WTC11 (cell line): ENCODE measurements at regions not wholly inside any gene's neighbourhood (a gene's known extent, or its start where the extent isn't known, plus 50 kb on each side); places are given as distances from the start of the nearest gene placed in this dataset.

ENCODE experiments used
- ATAC-seq: fragments of 200-7000 bp; cut with Tn5 transposase; 2 replicates; pipeline ENCODE4 v1.10.0; 2021; ENCODE audit warnings: mild to moderate bottlenecking, moderate library complexity
- CTCF ChIA-PET: fragments of 300-600 bp; sonication (Branson Sonifier 250); formaldehyde crosslinking; loops from one replicate; lab custom pipeline; 2021; ENCODE audit warnings: antibody characterized with exemption; lab: Charles Lee
- POLR2A ChIA-PET: fragments of 350-600 bp; sonication (Branson Sonifier 250); formaldehyde crosslinking; loops from one replicate; lab custom pipeline; 2021; ENCODE audit warnings: antibody characterized with exemption; lab: Charles Lee
- DNase-seq: peaks from one replicate; pipeline ENCODE4 v3.0.0; 2021; ENCODE audit warnings: low spot score
- H3K27ac Mint-ChIP-seq: 2 replicates; pipeline ENCODE4 v1.8.0; 2021; ENCODE audit warnings: mixed read lengths
- H3K27me3 Mint-ChIP-seq: 2 replicates; pipeline ENCODE4 v1.8.0; 2021; ENCODE audit warnings: low read depth, mild to moderate bottlenecking, moderate library complexity, mixed read lengths
- H3K36me3 Mint-ChIP-seq: 2 replicates; pipeline ENCODE4 v1.8.0; 2021; ENCODE audit warnings: mixed read lengths
- H3K4me1 Mint-ChIP-seq: 2 replicates; pipeline ENCODE4 v1.8.0; 2022; ENCODE audit warnings: mixed read lengths
- H3K4me3 Mint-ChIP-seq: 2 replicates; pipeline ENCODE4 v1.8.0; 2021; ENCODE audit warnings: mild to moderate bottlenecking, moderate library complexity, mixed read lengths
- H3K9me3 Mint-ChIP-seq: 2 replicates; pipeline ENCODE4 v1.8.0; 2021; ENCODE audit warnings: mixed read lengths
- CREM ChIP-seq: sonication (generic); formaldehyde crosslinking; IDR thresholded peaks from 2 replicates; pipeline ENCODE4 v1.8.1; 2022; ENCODE audit warnings: mild to moderate bottlenecking, missing genetic modification reagents, moderate library complexity
- EMX1 ChIP-seq: fragments of 250-450 bp; sonication (Bioruptor Pico); IDR thresholded peaks from 2 replicates; pipeline ENCODE4 v1.8.0; 2021; ENCODE audit warnings: mild to moderate bottlenecking
- FOXP1 ChIP-seq: sonication (generic); formaldehyde crosslinking; IDR thresholded peaks from 2 replicates; pipeline ENCODE4 v1.8.0; 2022; ENCODE audit warnings: missing genetic modification reagents, mild to moderate bottlenecking, moderate library complexity, borderline replicate concordance
- GABPB1 ChIP-seq: sonication (generic); formaldehyde crosslinking; IDR thresholded peaks from 2 replicates; pipeline ENCODE4 v1.8.1; 2023; ENCODE audit warnings: mild to moderate bottlenecking, missing genetic modification reagents
- HMGA2 ChIP-seq: fragments of 250-450 bp; sonication (Bioruptor Pico); IDR thresholded peaks from 2 replicates; pipeline ENCODE4 v1.4.0; 2021; ENCODE audit warnings: mild to moderate bottlenecking, moderate library complexity
- NFYB ChIP-seq: sonication (generic); formaldehyde crosslinking; conservative IDR thresholded peaks from 2 replicates; pipeline ENCODE4 v1.8.0; 2022; ENCODE audit warnings: low read depth, missing genetic modification reagents
- NR3C1 ChIP-seq: sonication (generic); formaldehyde crosslinking; conservative IDR thresholded peaks from 2 replicates; pipeline ENCODE4 v1.8.1; 2023; ENCODE audit warnings: low read depth, mild to moderate bottlenecking, missing genetic modification reagents
- RORB ChIP-seq: fragments of 250-450 bp; sonication (Bioruptor Pico); IDR thresholded peaks from 2 replicates; pipeline ENCODE4 v1.9.0; 2021; ENCODE audit warnings: mild to moderate bottlenecking
- USF2 ChIP-seq: sonication (generic); formaldehyde crosslinking; IDR thresholded peaks from 2 replicates; pipeline ENCODE4 v1.8.1; 2023; ENCODE audit warnings: mild to moderate bottlenecking, missing genetic modification reagents, moderate library complexity
- ZNF281 ChIP-seq: sonication (generic); formaldehyde crosslinking; IDR thresholded peaks from 2 replicates; pipeline ENCODE4 v1.8.0; 2023; ENCODE audit warnings: mild to moderate bottlenecking, missing genetic modification reagents
- TF ChIP-seq, protein P1 (sequence below): fragments of 250-450 bp; sonication (Bioruptor Pico); IDR thresholded peaks from 2 replicates; pipeline ENCODE4 v1.9.0; 2021; ENCODE audit warnings: mild to moderate bottlenecking
- TF ChIP-seq, protein P2 (sequence below): fragments of 250-450 bp; sonication (Bioruptor Pico); conservative IDR thresholded peaks from 2 replicates; pipeline ENCODE4 v1.9.0; 2021; ENCODE audit warnings: mild to moderate bottlenecking
- TF ChIP-seq, protein P3 (sequence below): fragments of 250-450 bp; sonication (Bioruptor Pico); IDR thresholded peaks from 2 replicates; pipeline ENCODE4 v1.9.0; 2021; ENCODE audit warnings: mild to moderate bottlenecking, borderline replicate concordance
- TF ChIP-seq, protein P4 (sequence below): sonication (generic); formaldehyde crosslinking; conservative IDR thresholded peaks from 2 replicates; pipeline ENCODE4 v1.8.1; 2022; ENCODE audit warnings: mild to moderate bottlenecking, missing genetic modification reagents
- TF ChIP-seq, protein P5 (sequence below): sonication (generic); formaldehyde crosslinking; IDR thresholded peaks from 2 replicates; pipeline ENCODE4 v1.8.1; 2023; ENCODE audit warnings: mild to moderate bottlenecking, missing genetic modification reagents, moderate library complexity
- TF ChIP-seq, protein P6 (sequence below): sonication (generic); formaldehyde crosslinking; IDR thresholded peaks from 2 replicates; pipeline ENCODE4 v1.8.0; 2022; ENCODE audit warnings: mild to moderate bottlenecking, missing genetic modification reagents

DNA sequence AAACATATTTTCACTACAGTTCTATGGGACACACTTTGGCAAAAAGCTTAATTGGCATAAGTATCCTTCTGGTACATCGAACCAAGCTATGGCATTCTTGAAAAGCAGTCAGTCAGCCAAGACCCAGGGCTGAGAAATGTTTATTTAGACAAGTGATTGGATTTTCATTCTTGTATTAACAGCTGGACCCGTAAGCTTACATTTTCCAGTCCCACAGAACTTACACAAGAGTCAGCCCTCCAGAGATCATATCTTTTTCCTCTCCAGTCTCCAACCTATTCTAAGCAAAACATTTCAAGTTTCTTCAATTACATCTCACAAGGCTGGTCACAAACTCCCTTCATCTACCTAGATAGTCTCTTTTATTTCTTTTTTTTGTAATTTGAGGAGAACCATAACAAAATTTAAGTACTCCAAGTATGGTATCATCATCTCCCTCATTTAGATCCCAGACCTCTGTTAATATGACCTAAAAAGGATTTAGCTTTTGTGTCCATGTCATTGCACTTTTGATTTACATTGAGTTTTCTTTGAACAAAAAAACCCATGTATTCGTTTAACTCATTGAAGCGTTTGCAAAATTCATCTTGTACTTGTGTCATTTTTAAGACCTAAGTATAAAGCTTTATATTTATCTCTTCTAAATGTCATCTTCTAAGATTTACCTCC lies 67.9 kb upstream of the GRK3 start (continued):
- TF ChIP-seq, protein P1, sequence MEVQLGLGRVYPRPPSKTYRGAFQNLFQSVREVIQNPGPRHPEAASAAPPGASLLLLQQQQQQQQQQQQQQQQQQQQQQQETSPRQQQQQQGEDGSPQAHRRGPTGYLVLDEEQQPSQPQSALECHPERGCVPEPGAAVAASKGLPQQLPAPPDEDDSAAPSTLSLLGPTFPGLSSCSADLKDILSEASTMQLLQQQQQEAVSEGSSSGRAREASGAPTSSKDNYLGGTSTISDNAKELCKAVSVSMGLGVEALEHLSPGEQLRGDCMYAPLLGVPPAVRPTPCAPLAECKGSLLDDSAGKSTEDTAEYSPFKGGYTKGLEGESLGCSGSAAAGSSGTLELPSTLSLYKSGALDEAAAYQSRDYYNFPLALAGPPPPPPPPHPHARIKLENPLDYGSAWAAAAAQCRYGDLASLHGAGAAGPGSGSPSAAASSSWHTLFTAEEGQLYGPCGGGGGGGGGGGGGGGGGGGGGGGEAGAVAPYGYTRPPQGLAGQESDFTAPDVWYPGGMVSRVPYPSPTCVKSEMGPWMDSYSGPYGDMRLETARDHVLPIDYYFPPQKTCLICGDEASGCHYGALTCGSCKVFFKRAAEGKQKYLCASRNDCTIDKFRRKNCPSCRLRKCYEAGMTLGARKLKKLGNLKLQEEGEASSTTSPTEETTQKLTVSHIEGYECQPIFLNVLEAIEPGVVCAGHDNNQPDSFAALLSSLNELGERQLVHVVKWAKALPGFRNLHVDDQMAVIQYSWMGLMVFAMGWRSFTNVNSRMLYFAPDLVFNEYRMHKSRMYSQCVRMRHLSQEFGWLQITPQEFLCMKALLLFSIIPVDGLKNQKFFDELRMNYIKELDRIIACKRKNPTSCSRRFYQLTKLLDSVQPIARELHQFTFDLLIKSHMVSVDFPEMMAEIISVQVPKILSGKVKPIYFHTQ (CRISPR knock-in tag), result no peak
- TF ChIP-seq, all 79 proteins: peak for 0

DNA sequence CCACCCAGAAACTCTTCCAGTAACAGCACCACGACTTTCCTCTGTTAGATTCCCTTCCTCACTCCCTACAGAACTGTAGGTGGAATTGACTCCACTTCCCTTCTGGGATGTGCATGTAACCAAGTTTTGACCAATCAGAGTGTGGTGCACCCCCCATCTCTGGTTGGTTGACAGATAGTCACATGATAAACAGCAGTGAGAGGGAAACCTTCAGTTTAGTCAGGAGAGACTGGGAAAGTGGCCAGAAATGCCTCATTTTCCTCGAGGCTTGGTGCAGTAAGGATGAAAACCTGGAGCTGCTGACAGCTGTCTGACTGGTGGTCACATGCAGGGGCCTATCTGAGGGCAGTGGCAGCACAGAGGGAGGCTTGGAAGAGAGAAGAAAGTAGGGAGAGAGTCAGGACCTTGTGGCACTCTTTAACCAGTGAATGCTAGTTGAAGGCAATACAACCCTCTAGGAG lies 67.3 kb upstream of the GRK3 start:
- DNase-seq, result no peak
- no peaks in the 10 kb centered on the region for H3K36me3 Mint-ChIP-seq
- H3K9me3 Mint-ChIP-seq, result no peaks in the 10 kb centered on the region
- peaks cover 11% of the 10 kb centered on the region for H3K4me1 Mint-ChIP-seq
- CTCF ChIA-PET, result no interaction called here
- H3K27me3 Mint-ChIP-seq, result no peaks in the 10 kb centered on the region
- TF ChIP-seq, protein P2, sequence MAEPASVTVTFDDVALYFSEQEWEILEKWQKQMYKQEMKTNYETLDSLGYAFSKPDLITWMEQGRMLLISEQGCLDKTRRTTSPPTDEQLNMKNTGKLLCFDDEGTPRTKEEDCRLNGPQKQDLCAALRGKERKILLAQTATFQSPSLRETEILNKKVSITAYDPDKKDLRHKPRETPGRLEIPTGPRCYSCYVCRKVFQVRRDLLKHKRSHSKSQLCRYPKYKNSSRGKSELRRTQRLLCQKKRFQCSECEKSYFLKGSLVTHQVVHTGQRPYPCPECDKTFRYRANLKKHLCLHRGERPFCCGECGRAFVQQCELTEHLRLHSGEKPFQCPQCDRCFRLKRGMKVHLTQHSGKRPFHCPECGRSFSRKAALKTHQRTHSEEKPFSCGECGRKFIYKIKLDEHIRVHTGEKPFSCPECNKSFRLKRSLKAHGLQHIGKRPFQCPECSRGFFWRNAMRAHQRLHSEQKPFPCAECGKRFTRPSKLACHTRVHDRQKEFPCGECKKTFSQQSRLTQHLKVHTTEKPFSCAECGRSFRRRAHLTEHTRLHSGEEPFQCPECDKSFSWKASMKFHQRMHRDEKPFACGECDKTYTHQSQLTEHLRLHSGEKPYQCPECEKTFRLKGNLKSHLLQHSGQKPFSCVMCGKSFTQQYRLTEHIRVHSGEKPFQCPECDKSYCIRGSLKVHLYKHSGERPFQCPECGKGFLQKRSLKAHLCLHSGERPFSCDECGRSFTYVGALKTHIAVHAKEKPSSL (CRISPR knock-in tag), result no peak
- TF ChIP-seq, protein P3, sequence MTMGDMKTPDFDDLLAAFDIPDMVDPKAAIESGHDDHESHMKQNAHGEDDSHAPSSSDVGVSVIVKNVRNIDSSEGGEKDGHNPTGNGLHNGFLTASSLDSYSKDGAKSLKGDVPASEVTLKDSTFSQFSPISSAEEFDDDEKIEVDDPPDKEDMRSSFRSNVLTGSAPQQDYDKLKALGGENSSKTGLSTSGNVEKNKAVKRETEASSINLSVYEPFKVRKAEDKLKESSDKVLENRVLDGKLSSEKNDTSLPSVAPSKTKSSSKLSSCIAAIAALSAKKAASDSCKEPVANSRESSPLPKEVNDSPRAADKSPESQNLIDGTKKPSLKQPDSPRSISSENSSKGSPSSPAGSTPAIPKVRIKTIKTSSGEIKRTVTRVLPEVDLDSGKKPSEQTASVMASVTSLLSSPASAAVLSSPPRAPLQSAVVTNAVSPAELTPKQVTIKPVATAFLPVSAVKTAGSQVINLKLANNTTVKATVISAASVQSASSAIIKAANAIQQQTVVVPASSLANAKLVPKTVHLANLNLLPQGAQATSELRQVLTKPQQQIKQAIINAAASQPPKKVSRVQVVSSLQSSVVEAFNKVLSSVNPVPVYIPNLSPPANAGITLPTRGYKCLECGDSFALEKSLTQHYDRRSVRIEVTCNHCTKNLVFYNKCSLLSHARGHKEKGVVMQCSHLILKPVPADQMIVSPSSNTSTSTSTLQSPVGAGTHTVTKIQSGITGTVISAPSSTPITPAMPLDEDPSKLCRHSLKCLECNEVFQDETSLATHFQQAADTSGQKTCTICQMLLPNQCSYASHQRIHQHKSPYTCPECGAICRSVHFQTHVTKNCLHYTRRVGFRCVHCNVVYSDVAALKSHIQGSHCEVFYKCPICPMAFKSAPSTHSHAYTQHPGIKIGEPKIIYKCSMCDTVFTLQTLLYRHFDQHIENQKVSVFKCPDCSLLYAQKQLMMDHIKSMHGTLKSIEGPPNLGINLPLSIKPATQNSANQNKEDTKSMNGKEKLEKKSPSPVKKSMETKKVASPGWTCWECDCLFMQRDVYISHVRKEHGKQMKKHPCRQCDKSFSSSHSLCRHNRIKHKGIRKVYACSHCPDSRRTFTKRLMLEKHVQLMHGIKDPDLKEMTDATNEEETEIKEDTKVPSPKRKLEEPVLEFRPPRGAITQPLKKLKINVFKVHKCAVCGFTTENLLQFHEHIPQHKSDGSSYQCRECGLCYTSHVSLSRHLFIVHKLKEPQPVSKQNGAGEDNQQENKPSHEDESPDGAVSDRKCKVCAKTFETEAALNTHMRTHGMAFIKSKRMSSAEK (CRISPR knock-in tag), result no peak
- TF ChIP-seq RORB (CRISPR knock-in tag), result no peak
- TF ChIP-seq USF2 (CRISPR knock-in tag), result no peak
- peak; percentile 15; the same call in 1 of the 2 replicates for TF ChIP-seq NFYB (CRISPR knock-in tag)
- no peak for TF ChIP-seq ZNF281 (CRISPR knock-in tag)
- no peak for ATAC-seq
- POLR2A ChIA-PET, result no interaction called here
- H3K27ac Mint-ChIP-seq, result no peak overlapping the region; the same call in 1 of the 2 replicates
- H3K4me3 Mint-ChIP-seq, result no peak overlapping the region

DNA sequence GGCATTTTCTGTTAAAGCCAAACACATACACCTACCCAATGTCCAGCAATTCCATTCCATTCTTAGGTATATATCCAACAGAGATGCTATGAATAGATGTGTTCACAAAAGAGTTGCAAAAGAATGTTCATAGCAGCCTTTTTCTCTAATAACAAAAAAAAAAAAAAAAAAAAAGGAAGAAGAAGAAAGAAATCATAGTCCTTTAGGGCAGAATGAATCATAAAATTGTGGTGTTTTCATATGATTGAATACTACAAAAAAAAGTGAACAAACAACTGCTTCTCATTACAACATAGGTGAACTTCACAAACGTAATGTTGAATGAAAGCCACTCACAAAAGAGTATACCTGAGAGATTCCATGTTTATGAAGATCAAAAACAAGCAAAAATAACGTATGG lies 66.8 kb upstream of the GRK3 start:
- CTCF ChIA-PET, result interaction anchor here (1.3 kb wide), 1 partner anchor 35 kb away, joined by 3 read pairs; no protein-coding TSS in a partner anchor
- no peak for DNase-seq
- TF ChIP-seq EMX1 (CRISPR knock-in tag), result no peak
- TF ChIP-seq NR3C1 (CRISPR knock-in tag), result no peak
- TF ChIP-seq HMGA2 (CRISPR knock-in tag), result no peak
- TF ChIP-seq, protein P4, sequence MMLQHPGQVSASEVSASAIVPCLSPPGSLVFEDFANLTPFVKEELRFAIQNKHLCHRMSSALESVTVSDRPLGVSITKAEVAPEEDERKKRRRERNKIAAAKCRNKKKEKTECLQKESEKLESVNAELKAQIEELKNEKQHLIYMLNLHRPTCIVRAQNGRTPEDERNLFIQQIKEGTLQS (CRISPR knock-in tag), result no peak
- TF ChIP-seq, protein P5, sequence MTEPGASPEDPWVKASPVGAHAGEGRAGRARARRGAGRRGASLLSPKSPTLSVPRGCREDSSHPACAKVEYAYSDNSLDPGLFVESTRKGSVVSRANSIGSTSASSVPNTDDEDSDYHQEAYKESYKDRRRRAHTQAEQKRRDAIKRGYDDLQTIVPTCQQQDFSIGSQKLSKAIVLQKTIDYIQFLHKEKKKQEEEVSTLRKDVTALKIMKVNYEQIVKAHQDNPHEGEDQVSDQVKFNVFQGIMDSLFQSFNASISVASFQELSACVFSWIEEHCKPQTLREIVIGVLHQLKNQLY, result no peak
- TF ChIP-seq, protein P6, sequence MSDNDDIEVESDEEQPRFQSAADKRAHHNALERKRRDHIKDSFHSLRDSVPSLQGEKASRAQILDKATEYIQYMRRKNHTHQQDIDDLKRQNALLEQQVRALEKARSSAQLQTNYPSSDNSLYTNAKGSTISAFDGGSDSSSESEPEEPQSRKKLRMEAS (CRISPR knock-in tag), result no peak
- TF ChIP-seq GABPB1 (CRISPR knock-in tag), result no peak
- no peak for TF ChIP-seq CREM (CRISPR knock-in tag)
- no peak for TF ChIP-seq FOXP1 (CRISPR knock-in tag)

More for the DNA sequence above, 66.8 kb upstream of the GRK3 start:
- Mint-ChIP-seq H3K9me3 (no peaks in the 10 kb centered on the region), H3K36me3 (no peaks in the 10 kb centered on the region), H3K4me3 (no peak overlapping the region), H3K27ac (no peak overlapping the region), H3K27me3 (no peaks in the 10 kb centered on the region), H3K4me1 (peaks cover 11% of the 10 kb centered on the region)
- POLR2A ChIA-PET, result no interaction called here
- ATAC-seq, result no peak
